OCI-LY3 (cell line): ENCODE measurements at regions not wholly inside any gene's neighbourhood (a gene's known extent, or its start where the extent isn't known, plus 50 kb on each side); places are given as distances from the start of the nearest gene placed in this dataset.

Source experiments
- H2AFZ ChIP-seq: fragments of 200-600, 300-600 bp; shearing (Covaris generic); 2 replicates; pipeline ENCODE4 v1.6.0; 2014; ENCODE audit warnings: antibody characterized with exemption, low read depth, low read length
- H3K27ac ChIP-seq: fragments of 200-600, 300-600 bp; sonication (generic); 2 replicates; pipeline ENCODE4 v1.5.1; 2014; ENCODE audit warnings: mild to moderate bottlenecking, low read length, moderate library complexity, mixed read lengths
- H3K27me3 ChIP-seq: fragments of 200-600, 300-600 bp; sonication (generic); 2 replicates; pipeline ENCODE4 v1.6.1; 2014; ENCODE audit warnings: low read depth, low read length, mixed read lengths
- H3K36me3 ChIP-seq: fragments of 200-600, 300-600 bp; sonication (generic); replicated peaks from 2 replicates; pipeline ENCODE3; 2014; ENCODE audit warnings: low read depth, low read length, mixed read lengths
- H3K4me1 ChIP-seq: fragments of 300-600, 200-600 bp; sonication (generic); 2 replicates; pipeline ENCODE4 v1.6.1; 2014; ENCODE audit warnings: low read length, mixed read lengths
- H3K4me2 ChIP-seq: fragments of 200-600, 300-600 bp; sonication (generic); 2 replicates; pipeline ENCODE4 v1.6.1; 2014; ENCODE audit warnings: low read length, mixed read lengths
- H3K4me3 ChIP-seq: fragments of 300-600, 200-600 bp; sonication (generic); 2 replicates; pipeline ENCODE4 v1.5.1; 2014; ENCODE audit warnings: antibody characterized with exemption, mild to moderate bottlenecking, low read length, moderate library complexity
- H3K79me2 ChIP-seq: fragments of 300-600, 200-600 bp; shearing (Covaris generic); 2 replicates; pipeline ENCODE4 v1.6.1; 2014; ENCODE audit warnings: mild to moderate bottlenecking, low read length, mixed read lengths
- H3K9ac ChIP-seq: fragments of 300-600, 200-600 bp; shearing (Covaris generic); 2 replicates; pipeline ENCODE4 v1.6.0; 2014; ENCODE audit warnings: mild to moderate bottlenecking, low read length, moderate library complexity
- H3K9me3 ChIP-seq: fragments of 200-600, 300-600 bp; shearing (Covaris generic); 2 replicates; pipeline ENCODE4 v1.6.1; 2014; ENCODE audit warnings: low read length, mixed read lengths; ENCODE audit not compliant: insufficient read depth
- H4K20me1 ChIP-seq: fragments of 200-600, 300-600 bp; sonication (generic); 2 replicates; pipeline ENCODE4 v1.6.1; 2016; ENCODE audit warnings: low read length, mixed read lengths; ENCODE audit not compliant: insufficient read depth
- EZH2phosphoT487 ChIP-seq: fragments of 200-600 bp; shearing (Covaris generic); IDR thresholded peaks from 2 replicates; pipeline ENCODE4 v1.6.1; 2018; ENCODE audit warnings: antibody characterized with exemption, mixed run types, low read depth
- TF ChIP-seq, protein P1 (sequence below): fragments of 200-600, 300-600 bp; sonication (generic); IDR thresholded peaks from 2 replicates; pipeline ENCODE4 v1.5.1; 2014; ENCODE audit warnings: antibody characterized with exemption, low read length, low read depth

GRCh38 chr2:236674238-236674637, 104.6 kb downstream of the ACKR3 start:
- no peak overlapping the region for H2AFZ ChIP-seq
- no peaks in the 10 kb centered on the region for H3K9me3 ChIP-seq
- no peaks in the 10 kb centered on the region for H3K79me2 ChIP-seq
- no peaks in the 10 kb centered on the region; the same call in 1 of the 2 replicates for H3K27me3 ChIP-seq
- no peak overlapping the region for H3K4me3 ChIP-seq
- H3K4me2 ChIP-seq = no peak overlapping the region
- H4K20me1 ChIP-seq = no peaks in the 10 kb centered on the region
- no peaks in the 10 kb centered on the region for H3K4me1 ChIP-seq
- no peaks in the 10 kb centered on the region for H3K36me3 ChIP-seq
- H3K27ac ChIP-seq = no peak overlapping the region
- H3K9ac ChIP-seq = no peak overlapping the region
- TF ChIP-seq, protein P1, sequence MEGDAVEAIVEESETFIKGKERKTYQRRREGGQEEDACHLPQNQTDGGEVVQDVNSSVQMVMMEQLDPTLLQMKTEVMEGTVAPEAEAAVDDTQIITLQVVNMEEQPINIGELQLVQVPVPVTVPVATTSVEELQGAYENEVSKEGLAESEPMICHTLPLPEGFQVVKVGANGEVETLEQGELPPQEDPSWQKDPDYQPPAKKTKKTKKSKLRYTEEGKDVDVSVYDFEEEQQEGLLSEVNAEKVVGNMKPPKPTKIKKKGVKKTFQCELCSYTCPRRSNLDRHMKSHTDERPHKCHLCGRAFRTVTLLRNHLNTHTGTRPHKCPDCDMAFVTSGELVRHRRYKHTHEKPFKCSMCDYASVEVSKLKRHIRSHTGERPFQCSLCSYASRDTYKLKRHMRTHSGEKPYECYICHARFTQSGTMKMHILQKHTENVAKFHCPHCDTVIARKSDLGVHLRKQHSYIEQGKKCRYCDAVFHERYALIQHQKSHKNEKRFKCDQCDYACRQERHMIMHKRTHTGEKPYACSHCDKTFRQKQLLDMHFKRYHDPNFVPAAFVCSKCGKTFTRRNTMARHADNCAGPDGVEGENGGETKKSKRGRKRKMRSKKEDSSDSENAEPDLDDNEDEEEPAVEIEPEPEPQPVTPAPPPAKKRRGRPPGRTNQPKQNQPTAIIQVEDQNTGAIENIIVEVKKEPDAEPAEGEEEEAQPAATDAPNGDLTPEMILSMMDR = no peak
- no peak for TF ChIP-seq EZH2phosphoT487

DNA sequence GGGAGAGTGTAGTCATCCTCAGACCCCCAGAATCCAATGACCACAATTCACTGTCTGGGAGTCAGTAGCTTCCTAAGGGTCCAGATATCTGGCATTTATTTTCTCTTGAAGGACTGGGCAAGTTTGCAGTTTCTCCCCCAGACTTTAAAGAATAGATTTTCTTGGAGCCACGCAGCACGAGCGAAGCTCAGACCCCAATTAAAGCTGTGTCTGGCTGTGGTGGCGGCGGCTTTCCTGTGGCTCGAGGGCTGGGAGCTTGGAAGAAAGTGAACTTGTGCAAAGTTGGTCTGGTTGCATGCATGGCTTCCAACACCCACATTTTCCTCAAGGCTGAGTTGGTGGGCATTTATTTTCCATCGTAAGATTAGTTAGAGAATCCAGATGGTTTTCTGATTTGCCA, 105.0 kb downstream of the ACKR3 start:
- Histone ChIP-seq H2AFZ (no peak overlapping the region), H4K20me1 (no peaks in the 10 kb centered on the region), H3K4me1 (no peaks in the 10 kb centered on the region), H3K27me3 (no peaks in the 10 kb centered on the region; the same call in 1 of the 2 replicates), H3K36me3 (no peaks in the 10 kb centered on the region), H3K79me2 (no peaks in the 10 kb centered on the region), H3K4me3 (no peak overlapping the region), H3K9me3 (no peaks in the 10 kb centered on the region), H3K27ac (no peak overlapping the region), H3K9ac (no peak overlapping the region), H3K4me2 (no peak overlapping the region)
- TF ChIP-seq EZH2phosphoT487 = no peak
- TF ChIP-seq, protein P1 = no peak

- Histone ChIP-seq H4K20me1 (no peaks in the 10 kb centered on the region), H3K36me3 (no peaks in the 10 kb centered on the region), H3K4me1 (no peaks in the 10 kb centered on the region), H3K27ac (no peak overlapping the region), H3K79me2 (no peaks in the 10 kb centered on the region), H3K4me3 (no peak overlapping the region), H3K27me3 (no peaks in the 10 kb centered on the region; the same call in 1 of the 2 replicates), H3K9ac (no peak overlapping the region), H2AFZ (no peak overlapping the region), H3K4me2 (no peak overlapping the region), H3K9me3 (no peaks in the 10 kb centered on the region)
- TF ChIP-seq EZH2phosphoT487 = no peak
- TF ChIP-seq, protein P1 = no peak
Measured at GRCh38 chr2:236675051-236675450, 105.4 kb downstream of the ACKR3 start.

DNA sequence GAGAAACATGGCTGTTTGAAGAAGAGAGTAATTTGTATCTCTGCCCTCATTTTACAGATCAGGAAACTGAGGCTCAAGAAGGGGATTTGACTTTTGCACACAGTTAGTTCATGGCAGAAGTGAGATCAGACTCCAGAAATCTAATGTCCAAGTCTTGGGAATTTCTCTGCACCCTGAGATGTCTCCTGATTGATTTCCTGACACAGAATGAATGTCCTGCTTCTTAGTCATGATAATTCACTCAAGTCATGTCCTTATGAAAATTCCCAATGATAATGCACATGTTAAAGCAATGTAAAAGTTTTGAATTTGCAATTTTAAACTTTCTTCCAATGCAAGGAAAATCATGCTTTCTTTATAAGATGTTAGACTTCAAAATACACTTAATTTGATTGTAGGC, 105.9 kb downstream of the ACKR3 start:
- Histone ChIP-seq H3K4me2 (no peak overlapping the region), H3K27me3 (no peaks in the 10 kb centered on the region; the same call in 1 of the 2 replicates), H2AFZ (no peak overlapping the region)

More for the DNA sequence above, 105.9 kb downstream of the ACKR3 start:
- Histone ChIP-seq H3K27ac (no peak overlapping the region), H3K36me3 (no peaks in the 10 kb centered on the region), H3K4me1 (no peaks in the 10 kb centered on the region), H3K4me3 (no peak overlapping the region), H3K9me3 (no peaks in the 10 kb centered on the region), H4K20me1 (no peaks in the 10 kb centered on the region), H3K9ac (no peak overlapping the region), H3K79me2 (no peaks in the 10 kb centered on the region)
- TF ChIP-seq EZH2phosphoT487 = no peak
- TF ChIP-seq, protein P1 = no peak
